ENCODE measurements at regions not wholly inside any gene's neighbourhood (a gene's known extent, or its start where the extent isn't known, plus 50 kb on each side); places are given as distances from the start of the nearest gene placed in this dataset.

DNA sequence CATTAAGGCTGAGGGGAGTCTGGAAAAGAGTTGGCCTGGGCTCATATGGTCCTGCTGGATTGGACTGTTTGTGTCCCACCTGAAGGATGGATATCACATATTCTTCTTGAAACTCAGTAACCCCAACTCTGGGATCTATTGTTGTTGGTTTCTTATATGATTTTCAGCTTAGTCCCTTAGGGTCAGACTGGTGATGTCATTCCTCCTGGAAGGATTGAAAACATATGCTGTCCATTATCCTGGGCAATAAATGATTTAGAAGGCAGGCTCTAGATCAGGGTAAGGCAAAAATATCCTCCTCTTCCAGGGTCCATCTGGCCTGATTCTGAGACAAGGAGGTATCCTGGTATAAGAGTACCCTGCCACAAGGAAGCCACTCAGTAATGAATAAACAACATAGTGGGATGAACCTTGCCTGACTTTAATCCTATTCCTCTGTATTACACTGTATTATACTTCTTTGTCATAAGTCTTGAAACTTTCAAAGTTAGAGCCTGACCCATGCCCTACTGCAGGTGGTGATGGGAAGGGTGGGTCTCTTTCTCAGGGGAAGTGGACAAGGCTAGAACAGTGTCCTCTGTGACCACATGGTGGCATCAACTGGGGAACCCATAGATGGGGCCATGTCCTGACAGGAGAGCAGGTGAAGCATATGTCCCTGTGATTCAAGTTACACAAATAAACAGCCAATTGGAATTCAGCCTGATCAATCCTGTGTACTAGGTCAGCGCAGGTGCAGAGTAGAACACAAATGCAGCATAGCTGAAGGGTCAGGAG lies 454.4 kb upstream of the TRPC7 start:
- Histone ChIP-seq H3K14ac (replicated peaks; ENCODE audit: low read depth, low read length) (no peak overlapping the region), H4K91ac (ENCODE audit: insufficient read depth, low read depth, low read length) (no peak overlapping the region), H3K4me1 (ENCODE audit: control insufficient read depth, insufficient read depth, low read length) (no peaks in the 10 kb centered on the region), H2BK20ac (ENCODE audit: low read depth, low read length) (no peak overlapping the region), H4K20me1 (ENCODE audit: insufficient read depth, low read length) (no peaks in the 10 kb centered on the region), H3K4ac (ENCODE audit: low read depth, low read length) (no peak overlapping the region), H3K9ac (ENCODE audit: low read depth, low read length) (no peak overlapping the region), H3K27me3 (ENCODE audit: control insufficient read depth, insufficient read depth, low read length) (no peaks in the 10 kb centered on the region), H2AFZ (replicated peaks; ENCODE audit: low read length, poor library complexity) (no peak overlapping the region), H3K56ac (ENCODE audit: extremely low read depth, insufficient read depth, low read length) (no peak overlapping the region), H3K18ac (ENCODE audit: low read depth, low read length) (no peak overlapping the region), H2AK9ac (replicated peaks; ENCODE audit: low read depth, low read length, poor library complexity) (no peak overlapping the region), H3K9me3 (ENCODE audit: control insufficient read depth, insufficient read depth, low read length) (peaks cover 8% of the 10 kb centered on the region; the same call in 1 of the 2 replicates), H2AK5ac (ENCODE audit: low read depth, low read length) (no peak overlapping the region), H4K5ac (ENCODE audit: low read depth, low read length) (no peak overlapping the region), H2BK120ac (ENCODE audit: low read depth, low read length) (no peak overlapping the region), H3K79me1 (ENCODE audit: low read depth in 1 of 2, low read length in 2 of 2) (no peaks in the 10 kb centered on the region), H3K36me3 (ENCODE audit: control insufficient read depth, insufficient read depth, low read length) (no peaks in the 10 kb centered on the region), H3K23ac (ENCODE audit: low read depth, low read length) (no peak overlapping the region), H3K4me3 (ENCODE audit: insufficient read depth, low read depth, low read length) (no peak overlapping the region), H2BK5ac (ENCODE audit: low read depth, low read length, poor library complexity, severe bottlenecking) (no peak overlapping the region), H2BK15ac (ENCODE audit: low read depth, low read length) (no peak overlapping the region), H4K8ac (ENCODE audit: low read depth in 2 of 2, low read length in 2 of 2) (no peak overlapping the region), H3K27ac (ENCODE audit: insufficient read depth, low read length) (no peak overlapping the region), H3K4me2 (ENCODE audit: low read depth, low read length) (no peak overlapping the region), H3K9me1 (ENCODE audit: insufficient read depth, low read length) (no peaks in the 10 kb centered on the region; the same call in 1 of the 2 replicates)
- in situ Hi-C loops (cut with MboI; ENCODE audit: low sequenced_read_pairs) (no loop called here), intact Hi-C loops (cut with micrococcal nuclease) (no loop called here), dilution Hi-C loops (cut with HindIII; ENCODE audit: low sequenced_read_pairs, unreplicated experiment) (no loop called here)
- ChIA-PET POLR2A (ENCODE audit: unreplicated experiment) (no interaction called here), CTCF (no interaction called here)
- ATAC-seq (ENCODE audit: low read depth) (no peak), DNase-seq (no peak)
- no TSS peak for BruUV-seq (replicated peaks)
- TF ChIP-seq MXI1 (IDR thresholded peaks at IDR 0.05; ENCODE audit: borderline replicate concordance, low read depth, low read length): no peak
- no peak for TF ChIP-seq CEBPB (IDR thresholded peaks at IDR 0.05; ENCODE audit: low read depth, low read length)
- TF ChIP-seq, protein P1, sequence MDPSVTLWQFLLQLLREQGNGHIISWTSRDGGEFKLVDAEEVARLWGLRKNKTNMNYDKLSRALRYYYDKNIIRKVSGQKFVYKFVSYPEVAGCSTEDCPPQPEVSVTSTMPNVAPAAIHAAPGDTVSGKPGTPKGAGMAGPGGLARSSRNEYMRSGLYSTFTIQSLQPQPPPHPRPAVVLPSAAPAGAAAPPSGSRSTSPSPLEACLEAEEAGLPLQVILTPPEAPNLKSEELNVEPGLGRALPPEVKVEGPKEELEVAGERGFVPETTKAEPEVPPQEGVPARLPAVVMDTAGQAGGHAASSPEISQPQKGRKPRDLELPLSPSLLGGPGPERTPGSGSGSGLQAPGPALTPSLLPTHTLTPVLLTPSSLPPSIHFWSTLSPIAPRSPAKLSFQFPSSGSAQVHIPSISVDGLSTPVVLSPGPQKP (IDR thresholded peaks at IDR 0.05; ENCODE audit: borderline replicate concordance, low read depth, low read length): no peak
- no peak for TF ChIP-seq RFX5 (IDR thresholded peaks at IDR 0.05; ENCODE audit: low read depth, low read length)
- no peak for TF ChIP-seq FOS (IDR thresholded peaks at IDR 0.05; ENCODE audit: low read depth, low read length)
- TF ChIP-seq CHD1 (IDR thresholded peaks at IDR 0.05; ENCODE audit: low read depth, low read length): no peak
- TF ChIP-seq, protein P2, sequence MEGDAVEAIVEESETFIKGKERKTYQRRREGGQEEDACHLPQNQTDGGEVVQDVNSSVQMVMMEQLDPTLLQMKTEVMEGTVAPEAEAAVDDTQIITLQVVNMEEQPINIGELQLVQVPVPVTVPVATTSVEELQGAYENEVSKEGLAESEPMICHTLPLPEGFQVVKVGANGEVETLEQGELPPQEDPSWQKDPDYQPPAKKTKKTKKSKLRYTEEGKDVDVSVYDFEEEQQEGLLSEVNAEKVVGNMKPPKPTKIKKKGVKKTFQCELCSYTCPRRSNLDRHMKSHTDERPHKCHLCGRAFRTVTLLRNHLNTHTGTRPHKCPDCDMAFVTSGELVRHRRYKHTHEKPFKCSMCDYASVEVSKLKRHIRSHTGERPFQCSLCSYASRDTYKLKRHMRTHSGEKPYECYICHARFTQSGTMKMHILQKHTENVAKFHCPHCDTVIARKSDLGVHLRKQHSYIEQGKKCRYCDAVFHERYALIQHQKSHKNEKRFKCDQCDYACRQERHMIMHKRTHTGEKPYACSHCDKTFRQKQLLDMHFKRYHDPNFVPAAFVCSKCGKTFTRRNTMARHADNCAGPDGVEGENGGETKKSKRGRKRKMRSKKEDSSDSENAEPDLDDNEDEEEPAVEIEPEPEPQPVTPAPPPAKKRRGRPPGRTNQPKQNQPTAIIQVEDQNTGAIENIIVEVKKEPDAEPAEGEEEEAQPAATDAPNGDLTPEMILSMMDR (conservative IDR thresholded peaks at IDR 0.05; ENCODE audit: low read depth, low read length): no peak
- TF ChIP-seq, protein P3, sequence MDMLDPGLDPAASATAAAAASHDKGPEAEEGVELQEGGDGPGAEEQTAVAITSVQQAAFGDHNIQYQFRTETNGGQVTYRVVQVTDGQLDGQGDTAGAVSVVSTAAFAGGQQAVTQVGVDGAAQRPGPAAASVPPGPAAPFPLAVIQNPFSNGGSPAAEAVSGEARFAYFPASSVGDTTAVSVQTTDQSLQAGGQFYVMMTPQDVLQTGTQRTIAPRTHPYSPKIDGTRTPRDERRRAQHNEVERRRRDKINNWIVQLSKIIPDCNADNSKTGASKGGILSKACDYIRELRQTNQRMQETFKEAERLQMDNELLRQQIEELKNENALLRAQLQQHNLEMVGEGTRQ (IDR thresholded peaks at IDR 0.05; ENCODE audit: low read depth, low read length): no peak
- TF ChIP-seq MAFK (IDR thresholded peaks at IDR 0.05; ENCODE audit: low read depth, low read length): no peak
- WGBS, 2 experiments (ENCODE audit: extremely low coverage in 2 of 2, insufficient read length in 1 of 2): 67% methylated on average over 1 of the region's 1 CpG; no CpG with 5 or more reads in 1 of the 2 experiments

All from IMR-90 (cell line).